GM04504 (cell line): ENCODE measurements at regions not wholly inside any gene's neighbourhood (a gene's known extent, or its start where the extent isn't known, plus 50 kb on each side); places are given as distances from the start of the nearest gene placed in this dataset.
"Not testable (repeated sequence)": the region's sequence is repeated elsewhere in the genome, so short reads cannot be mapped to it uniquely, and the experiment has no call there.

Experiments
- DNase-seq: peaks from one replicate; pipeline ENCODE4 v3.0.0-alpha.2; 2012; ENCODE audit warnings: low read depth

- no peak for DNase-seq
Observed at GRCh38 chr11:50247309-50247874, 214.7 kb downstream of the OR4C45 start.

- no peak for DNase-seq
Observed at GRCh38 chr11:50267851-50268250, 235.2 kb downstream of the OR4C45 start.

DNA sequence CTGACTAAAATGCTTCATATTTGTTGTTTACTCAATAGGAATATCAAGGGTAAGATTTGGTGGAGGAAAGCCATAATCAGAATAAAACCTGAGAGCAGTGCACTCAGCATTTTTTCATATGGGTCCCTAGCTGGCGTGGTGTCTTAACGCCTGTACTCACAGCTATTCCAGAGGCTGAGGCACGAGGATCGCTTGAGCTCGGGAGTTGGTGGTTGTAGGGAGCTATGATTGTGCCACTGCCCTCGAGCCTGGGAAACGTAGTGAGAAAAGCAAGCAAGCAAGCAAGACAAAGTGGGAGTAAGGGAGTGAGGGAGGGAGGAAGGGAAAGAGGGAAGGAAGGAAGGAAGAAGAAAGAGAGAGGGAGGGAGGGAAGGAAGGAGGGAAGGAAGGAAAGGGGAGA is 242.5 kb downstream of the OR4C45 start:
- DNase-seq, result no peak

- DNase-seq, result no peak
Observed at GRCh38 chr11:50278756-50279155, 246.1 kb downstream of the OR4C45 start.

DNA sequence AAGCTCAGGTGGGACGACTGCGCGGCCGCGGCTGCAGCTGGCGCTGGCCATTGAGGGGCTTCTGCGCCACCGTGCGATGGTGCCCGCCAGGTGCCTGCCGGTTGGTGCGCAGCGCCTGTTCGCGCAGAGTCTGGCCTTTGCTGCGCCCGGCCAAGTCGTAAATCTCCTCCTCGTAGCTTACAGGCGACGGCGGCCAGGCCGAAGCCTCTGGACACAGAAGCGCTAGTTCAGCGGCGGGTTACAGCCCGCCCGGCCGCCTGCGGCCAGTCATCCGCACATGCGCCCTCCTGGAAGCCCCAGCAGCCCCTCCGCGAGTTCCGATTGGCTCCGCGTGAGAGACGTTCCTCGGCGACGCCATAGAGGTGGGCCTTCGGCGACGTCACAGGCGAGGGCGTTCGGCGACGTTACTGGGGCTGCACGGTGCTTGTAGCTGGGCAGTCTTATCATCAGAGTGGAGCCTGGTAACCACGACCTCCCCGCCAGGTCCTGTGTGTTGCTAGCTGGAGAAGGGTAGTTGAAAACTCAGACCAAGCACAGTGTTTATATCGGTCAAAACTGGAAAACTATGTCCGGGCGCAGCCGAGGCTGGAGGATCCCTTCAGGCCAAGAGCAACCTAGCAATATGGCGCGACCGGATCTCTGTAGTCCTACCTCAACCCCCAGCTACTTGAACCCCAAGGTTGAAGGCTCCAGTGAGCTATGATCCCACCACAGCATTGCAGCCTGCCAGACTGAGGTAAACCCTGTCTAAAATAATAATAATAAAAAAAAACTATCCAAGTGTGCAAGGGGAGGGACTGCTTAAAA is 265.7 kb downstream of the OR4C45 start:
- no peak for DNase-seq

- DNase-seq, result not testable (repeated sequence)
Observed at GRCh38 chr11:50330723-50331122, 298.0 kb downstream of the OR4C45 start.

- DNase-seq, result no peak
Observed at GRCh38 chr11:50333861-50334260, 301.2 kb downstream of the OR4C45 start.

GRCh38 chr11:50337432-50337831 is 304.8 kb downstream of the OR4C45 start:
- DNase-seq, result not testable (repeated sequence)

DNA sequence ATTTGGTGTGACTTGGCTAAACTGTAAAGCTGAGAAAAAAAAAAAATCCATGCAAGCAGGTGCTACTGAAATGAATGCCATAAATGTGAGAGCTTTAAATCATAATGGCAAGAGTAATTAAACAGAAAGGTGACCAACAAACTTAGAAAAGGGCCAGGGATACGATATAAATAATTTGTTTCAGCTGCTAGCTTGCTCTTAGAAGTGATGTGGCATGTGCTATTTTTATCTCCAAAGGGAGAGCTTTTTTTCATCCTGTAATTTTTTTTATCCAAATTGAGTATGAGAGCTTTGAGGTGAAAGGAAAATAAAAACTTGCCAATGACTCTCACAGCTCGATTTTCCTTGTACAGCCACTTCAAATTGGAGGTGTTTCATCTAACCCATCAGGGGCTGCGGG is 315.3 kb downstream of the OR4C45 start:
- not testable (repeated sequence) for DNase-seq

GRCh38 chr11:50379484-50379883 is 346.8 kb downstream of the OR4C45 start:
- DNase-seq, result no peak

DNA sequence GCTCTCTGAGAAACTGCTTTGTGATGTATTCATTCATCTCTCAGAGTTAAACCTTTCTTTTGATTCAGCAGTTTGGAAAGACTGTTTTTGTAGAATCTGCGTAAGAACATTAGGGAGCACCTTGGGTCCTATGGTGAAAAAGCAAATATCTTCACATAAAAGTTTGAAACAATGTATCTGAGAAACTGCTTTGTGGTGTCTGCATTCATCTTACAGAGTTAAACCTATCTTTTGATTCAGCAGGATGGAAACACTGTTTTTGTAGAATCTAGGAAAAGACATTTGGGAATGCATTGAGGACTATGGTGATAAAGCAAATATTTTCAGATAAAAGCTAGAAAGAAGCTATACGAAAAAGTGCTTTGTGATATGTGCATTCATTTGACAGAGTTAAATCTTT is 361.3 kb downstream of the OR4C45 start:
- no peak for DNase-seq

- DNase-seq, result no peak
Observed at GRCh38 chr11:50412832-50413231, 380.2 kb downstream of the OR4C45 start.

DNA sequence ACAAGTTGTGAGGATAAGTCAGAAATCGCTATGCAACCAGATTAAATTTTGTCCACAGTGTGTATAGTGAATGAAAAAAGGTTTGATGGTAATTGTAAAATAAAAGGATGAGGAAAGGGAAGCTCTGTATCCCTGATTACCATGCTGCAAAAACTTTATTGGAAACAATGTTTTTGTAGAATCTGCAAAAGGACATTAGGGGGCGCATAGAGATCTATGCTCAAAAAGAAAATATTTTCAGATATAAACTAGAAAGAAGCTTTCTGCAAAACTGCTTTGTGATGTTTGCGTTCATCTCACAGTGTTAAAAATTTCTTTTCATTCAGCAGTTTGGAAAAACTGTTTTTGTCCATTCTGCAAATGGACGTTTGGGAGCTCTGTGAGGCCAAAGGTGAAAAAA is 390.5 kb downstream of the OR4C45 start:
- no peak for DNase-seq
